ENCODE measurements at regions not wholly inside any gene's neighbourhood (a gene's known extent, or its start where the extent isn't known, plus 50 kb on each side); places are given as distances from the start of the nearest gene placed in this dataset.
"Not testable (repeated sequence)": the region's sequence is repeated elsewhere in the genome, so short reads cannot be mapped to it uniquely, and the experiment has no call there.

GRCh38 chr2:121149384-121149783 is 135.6 kb downstream of the TFCP2L1 start:
- no peak for DNase-seq
- Mint-ChIP-seq H3K27me3 (no peaks in the 10 kb centered on the region), H3K4me1 (no peaks in the 10 kb centered on the region), H3K9me3 (no peaks in the 10 kb centered on the region), H3K27ac (no peak overlapping the region), H3K36me3 (ENCODE audit: low read depth) (no peaks in the 10 kb centered on the region), H3K4me3 (no peak overlapping the region)
- ChIA-PET CTCF (no interaction called here), POLR2A (no interaction called here)

DNA sequence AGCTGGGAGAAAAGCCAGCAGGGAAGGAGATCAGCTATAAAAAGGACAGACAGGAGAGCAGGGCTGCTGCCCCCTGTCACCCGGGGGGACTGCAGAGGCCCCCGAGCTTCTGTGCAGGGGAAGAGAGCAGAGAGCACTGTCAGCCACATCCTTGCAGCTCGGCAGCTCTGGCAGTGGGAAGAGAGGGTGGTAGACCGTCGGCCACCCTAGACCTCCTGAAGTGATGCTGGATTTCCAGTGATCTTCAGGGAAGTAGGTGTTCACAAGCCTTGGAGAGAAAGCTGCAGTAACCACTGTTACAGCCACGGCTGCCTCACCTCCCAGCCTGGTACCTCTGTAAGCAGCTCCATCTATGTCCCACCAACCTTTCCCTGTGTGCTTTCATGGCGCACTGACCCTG is 134.9 kb downstream of the TFCP2L1 start:
- Mint-ChIP-seq H3K36me3 (ENCODE audit: low read depth) (no peaks in the 10 kb centered on the region), H3K9me3 (no peaks in the 10 kb centered on the region), H3K27ac (no peak overlapping the region), H3K27me3 (no peaks in the 10 kb centered on the region), H3K4me3 (no peak overlapping the region), H3K4me1 (no peaks in the 10 kb centered on the region)
- ChIA-PET POLR2A (no interaction called here), CTCF (no interaction called here)
- no peak for DNase-seq

GRCh38 chr2:121150713-121151112 is 134.3 kb downstream of the TFCP2L1 start:
- POLR2A ChIA-PET, result no interaction called here
- Mint-ChIP-seq H3K27me3 (no peaks in the 10 kb centered on the region), H3K27ac (no peak overlapping the region), H3K4me1 (no peaks in the 10 kb centered on the region), H3K36me3 (ENCODE audit: low read depth) (no peaks in the 10 kb centered on the region), H3K4me3 (no peak overlapping the region), H3K9me3 (no peaks in the 10 kb centered on the region)
- no peak for DNase-seq
- CTCF ChIA-PET, result no interaction called here

DNA sequence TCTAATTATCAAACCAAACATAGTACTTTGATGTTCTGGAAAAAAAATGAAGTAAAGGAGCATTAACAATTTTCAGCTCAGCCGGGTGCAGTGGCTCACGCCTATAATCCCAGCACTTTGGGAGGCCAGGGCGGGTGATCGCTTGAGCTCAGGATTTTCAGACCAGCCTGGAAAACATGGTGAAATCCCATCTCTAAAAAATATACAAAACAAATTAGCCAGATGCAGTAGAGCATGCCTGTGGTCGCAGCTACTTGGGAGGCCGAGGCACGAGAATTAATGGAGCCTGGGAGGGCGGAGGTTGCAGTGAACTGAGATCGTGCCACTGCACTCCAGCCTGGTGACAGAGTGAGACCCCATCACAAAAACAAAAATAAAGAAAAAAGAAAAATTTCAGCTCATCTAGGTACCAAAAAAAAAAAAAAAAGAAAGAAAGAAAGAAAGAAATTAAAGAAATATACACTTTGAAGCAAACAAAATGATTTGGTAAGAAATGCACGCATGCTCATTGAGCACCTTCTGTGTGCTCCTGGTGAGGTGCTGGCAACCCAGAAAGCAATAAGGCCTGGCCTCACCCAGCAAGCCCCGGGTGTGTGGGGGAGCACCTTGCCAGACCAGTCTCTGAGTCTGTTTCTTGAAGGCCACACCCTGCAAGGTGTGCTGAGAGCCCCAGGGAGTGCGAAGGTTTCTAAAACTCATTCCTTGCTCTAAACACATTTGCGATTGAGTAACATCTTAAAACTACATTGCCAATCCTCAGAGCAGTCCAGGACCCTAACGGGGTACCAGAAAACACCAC is 133.5 kb downstream of the TFCP2L1 start:
- CTCF ChIA-PET, result no interaction called here
- H3K27ac Mint-ChIP-seq, result no peak overlapping the region

DNA sequence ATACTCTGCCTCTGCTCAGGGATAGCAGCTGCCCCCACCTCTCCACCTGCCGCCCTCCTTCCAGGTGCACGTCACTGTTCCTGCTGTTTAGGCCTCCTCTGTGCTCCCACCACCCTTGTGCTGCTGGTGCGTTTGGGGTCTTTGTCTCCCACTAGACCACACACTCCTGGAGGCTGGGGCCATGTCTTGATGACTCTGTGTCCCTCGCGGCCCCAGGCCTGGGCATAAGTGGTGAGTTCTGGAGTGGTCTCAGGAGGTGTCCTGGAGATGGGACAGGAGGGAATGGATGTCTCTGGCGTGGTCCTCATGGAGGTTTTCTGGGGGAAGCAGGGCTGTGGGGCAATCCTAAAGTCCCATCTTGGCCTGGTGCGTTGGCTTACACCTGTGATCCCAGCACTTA is 132.1 kb downstream of the TFCP2L1 start:
- ChIA-PET CTCF (no interaction called here), POLR2A (no interaction called here)
- Mint-ChIP-seq H3K27ac (no peak overlapping the region), H3K4me1 (no peaks in the 10 kb centered on the region), H3K4me3 (no peak overlapping the region), H3K36me3 (ENCODE audit: low read depth) (no peaks in the 10 kb centered on the region), H3K9me3 (peaks cover 10% of the 10 kb centered on the region), H3K27me3 (no peaks in the 10 kb centered on the region)
- no peak for DNase-seq

More for the DNA sequence above, 133.5 kb downstream of the TFCP2L1 start:
- DNase-seq, result no peak
- no peaks in the 10 kb centered on the region for H3K27me3 Mint-ChIP-seq
- H3K9me3 Mint-ChIP-seq, result no peaks in the 10 kb centered on the region
- H3K4me3 Mint-ChIP-seq, result no peak overlapping the region
- POLR2A ChIA-PET, result no interaction called here
- H3K36me3 Mint-ChIP-seq (ENCODE audit: low read depth), result no peaks in the 10 kb centered on the region
- H3K4me1 Mint-ChIP-seq, result no peaks in the 10 kb centered on the region

DNA sequence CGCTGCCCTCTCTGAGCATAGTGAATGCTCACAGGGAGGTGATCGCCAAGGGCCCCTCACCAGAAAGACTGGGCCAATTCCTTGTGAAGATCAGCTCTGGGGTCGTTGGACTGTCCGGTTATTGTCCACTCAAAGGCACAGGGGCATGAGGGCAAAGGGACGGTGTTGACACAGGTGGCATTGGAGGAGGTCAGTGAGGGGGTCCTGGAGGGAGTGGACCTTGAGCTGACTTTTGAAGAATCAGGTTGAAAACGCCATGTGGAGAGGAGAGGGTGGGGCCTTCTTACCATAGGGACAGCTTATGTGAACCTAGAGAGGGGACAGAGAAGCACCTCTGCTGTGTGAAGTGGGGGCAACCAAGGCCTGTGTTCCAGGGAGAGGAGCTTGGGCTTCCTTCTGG is 131.5 kb downstream of the TFCP2L1 start:
- Mint-ChIP-seq H3K4me3 (no peak overlapping the region), H3K27me3 (no peaks in the 10 kb centered on the region), H3K27ac (no peak overlapping the region), H3K4me1 (no peaks in the 10 kb centered on the region), H3K36me3 (ENCODE audit: low read depth) (no peaks in the 10 kb centered on the region), H3K9me3 (peaks cover 14% of the 10 kb centered on the region)
- ChIA-PET CTCF (no interaction called here), POLR2A (no interaction called here)
- no peak for DNase-seq

DNA sequence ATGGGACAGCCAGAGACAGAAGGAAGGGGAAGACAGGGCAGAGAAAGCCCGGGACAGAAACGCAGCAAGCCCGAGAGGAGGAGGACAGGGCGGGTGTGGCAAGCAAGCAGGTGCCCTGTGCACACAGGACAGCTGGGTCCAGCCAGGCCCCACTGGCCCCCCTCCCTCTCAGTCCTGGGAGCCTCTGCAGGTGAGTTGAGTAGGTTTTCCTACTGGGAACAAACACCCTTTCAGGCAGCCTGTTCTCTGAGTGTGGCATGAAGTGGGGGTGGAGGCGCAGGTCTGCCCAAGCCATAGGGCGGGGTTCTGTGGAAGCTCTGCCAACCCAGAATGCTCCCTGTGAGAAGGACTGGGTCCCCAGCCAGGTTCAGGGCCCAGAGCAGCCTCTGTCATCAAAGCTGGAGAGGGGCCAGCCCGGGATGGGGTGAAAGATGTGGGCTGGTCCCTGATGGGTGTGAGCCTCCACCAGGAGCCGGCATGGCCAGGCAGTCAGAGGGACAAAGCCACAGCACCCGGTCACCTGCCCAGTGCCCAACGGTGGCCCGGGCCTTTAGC is 129.4 kb downstream of the TFCP2L1 start:
- H3K4me1 Mint-ChIP-seq, result no peaks in the 10 kb centered on the region
- H3K36me3 Mint-ChIP-seq (ENCODE audit: low read depth), result no peaks in the 10 kb centered on the region
- ChIA-PET POLR2A (no interaction called here), CTCF (no interaction called here)
- no peak for DNase-seq
- no peaks in the 10 kb centered on the region for H3K27me3 Mint-ChIP-seq
- H3K27ac Mint-ChIP-seq, result no peak overlapping the region
- peaks cover 18% of the 10 kb centered on the region for H3K9me3 Mint-ChIP-seq
- H3K4me3 Mint-ChIP-seq, result no peak overlapping the region

GRCh38 chr2:121157481-121157880 is 127.5 kb downstream of the TFCP2L1 start:
- H3K4me3 Mint-ChIP-seq; H3K4me1 Mint-ChIP-seq; POLR2A ChIA-PET; H3K36me3 Mint-ChIP-seq (ENCODE audit: low read depth); DNase-seq; H3K27me3 Mint-ChIP-seq; CTCF ChIA-PET; H3K27ac Mint-ChIP-seq: not testable (repeated sequence)
- H3K9me3 Mint-ChIP-seq, result peaks cover 18% of the 10 kb centered on the region

DNA sequence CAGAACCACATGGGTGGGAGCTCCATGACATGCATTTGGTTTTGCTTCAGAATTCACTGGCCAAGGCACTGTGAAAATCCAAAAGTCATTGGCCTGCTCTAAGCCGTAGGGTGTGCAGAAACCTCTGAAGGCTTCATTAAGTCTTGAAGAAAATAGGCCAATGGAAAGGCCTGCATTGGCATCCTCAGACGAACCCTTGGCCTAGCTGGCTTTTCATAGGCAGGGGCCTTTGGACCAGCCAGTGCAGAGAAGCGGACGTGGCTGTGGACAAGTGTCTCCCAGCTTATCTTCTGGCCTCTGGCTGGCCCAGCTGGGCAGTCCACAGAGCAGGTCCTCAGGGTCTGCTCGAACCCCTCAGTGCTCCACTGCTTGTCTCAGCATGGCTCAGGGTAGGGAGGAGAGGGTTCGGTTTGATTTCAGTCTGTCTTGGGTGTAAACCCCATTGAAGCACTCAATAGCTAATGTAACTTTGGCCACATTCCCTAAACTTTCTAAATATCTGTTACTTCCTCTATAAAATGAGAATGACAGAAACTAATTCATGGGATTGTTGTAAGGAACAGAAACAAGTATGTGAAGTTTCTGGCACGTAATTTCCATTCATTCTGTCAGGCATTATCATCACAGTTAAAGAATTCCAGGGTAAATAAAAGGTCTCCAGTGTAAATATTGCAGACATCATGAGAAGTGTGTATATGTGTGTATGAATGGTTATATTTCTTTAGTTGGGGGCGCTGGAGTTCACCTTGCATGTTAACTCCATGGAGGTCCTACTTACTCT is 125.5 kb downstream of the TFCP2L1 start:
- Mint-ChIP-seq H3K27me3 (no peaks in the 10 kb centered on the region), H3K27ac (no peak overlapping the region), H3K9me3 (peaks cover 26% of the 10 kb centered on the region), H3K4me1 (no peaks in the 10 kb centered on the region), H3K4me3 (no peak overlapping the region), H3K36me3 (ENCODE audit: low read depth) (no peaks in the 10 kb centered on the region)
- ChIA-PET POLR2A (no interaction called here), CTCF (no interaction called here)
- no peak for DNase-seq

DNA sequence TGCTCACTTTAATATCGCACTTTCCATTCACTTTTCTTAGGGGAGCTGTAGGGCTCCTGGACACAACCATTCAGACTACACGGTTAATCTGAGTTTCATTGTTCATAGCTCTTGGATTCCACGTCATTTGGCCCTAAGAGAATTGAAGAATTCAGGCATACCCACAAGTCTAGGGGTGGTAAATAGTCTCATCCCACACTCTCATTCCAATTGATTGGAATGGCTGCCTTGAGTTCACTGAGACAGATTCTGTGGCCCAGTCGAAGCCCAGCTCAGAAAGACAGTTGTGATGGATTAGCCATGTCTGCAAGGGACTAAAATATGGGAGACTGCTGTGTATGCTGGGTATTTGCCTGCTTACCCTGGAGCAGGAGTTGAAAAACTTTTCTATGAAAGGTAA is 124.6 kb downstream of the TFCP2L1 start:
- ChIA-PET POLR2A (no interaction called here), CTCF (no interaction called here)

DNA sequence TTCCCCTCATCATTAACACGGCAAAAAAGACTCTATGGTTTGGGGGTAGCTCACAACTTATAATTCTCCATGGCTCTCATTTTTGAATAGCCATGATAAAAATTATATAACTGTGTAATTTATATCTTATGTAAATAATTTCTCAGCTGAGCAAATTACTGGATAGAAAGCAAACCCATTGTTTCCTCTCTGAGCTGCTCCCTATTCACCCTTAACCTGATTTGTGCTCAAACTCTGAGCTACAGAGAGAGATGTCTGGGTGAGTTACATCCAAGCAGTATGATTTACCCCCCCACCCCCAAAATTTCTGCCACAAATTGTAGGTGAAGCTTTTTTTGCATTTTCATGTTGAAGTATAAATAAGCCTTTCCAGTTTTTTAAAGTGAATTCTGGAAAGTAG is 123.7 kb downstream of the TFCP2L1 start:
- Mint-ChIP-seq H3K9me3 (peaks cover 26% of the 10 kb centered on the region), H3K4me3 (no peak overlapping the region), H3K27me3 (no peaks in the 10 kb centered on the region), H3K36me3 (ENCODE audit: low read depth) (no peaks in the 10 kb centered on the region), H3K4me1 (no peaks in the 10 kb centered on the region), H3K27ac (no peak overlapping the region)
- CTCF ChIA-PET, result no interaction called here
- DNase-seq, result no peak
- POLR2A ChIA-PET, result no interaction called here

More for the DNA sequence above, 124.6 kb downstream of the TFCP2L1 start:
- H3K4me1 Mint-ChIP-seq, result no peaks in the 10 kb centered on the region
- no peaks in the 10 kb centered on the region for H3K36me3 Mint-ChIP-seq (ENCODE audit: low read depth)
- DNase-seq, result no peak
- H3K27me3 Mint-ChIP-seq, result no peaks in the 10 kb centered on the region
- H3K4me3 Mint-ChIP-seq, result no peak overlapping the region
- H3K27ac Mint-ChIP-seq, result no peak overlapping the region
- peaks cover 26% of the 10 kb centered on the region for H3K9me3 Mint-ChIP-seq

GRCh38 chr2:121162893-121163292 is 122.1 kb downstream of the TFCP2L1 start:
- ChIA-PET POLR2A (no interaction called here), CTCF (no interaction called here)
- Mint-ChIP-seq H3K27ac (no peak overlapping the region), H3K4me3 (no peak overlapping the region), H3K36me3 (ENCODE audit: low read depth) (no peaks in the 10 kb centered on the region), H3K27me3 (no peaks in the 10 kb centered on the region), H3K9me3 (peaks cover 15% of the 10 kb centered on the region), H3K4me1 (no peaks in the 10 kb centered on the region)
- no peak for DNase-seq

GRCh38 chr2:121164042-121164441 is 121.0 kb downstream of the TFCP2L1 start:
- H3K9me3 Mint-ChIP-seq, result peaks cover 7% of the 10 kb centered on the region
- H3K4me3 Mint-ChIP-seq, result no peak overlapping the region
- POLR2A ChIA-PET, result no interaction called here
- H3K36me3 Mint-ChIP-seq (ENCODE audit: low read depth), result no peaks in the 10 kb centered on the region
- DNase-seq, result no peak
- CTCF ChIA-PET, result no interaction called here
- H3K27me3 Mint-ChIP-seq, result no peaks in the 10 kb centered on the region
- H3K27ac Mint-ChIP-seq, result no peak overlapping the region
- no peaks in the 10 kb centered on the region for H3K4me1 Mint-ChIP-seq

- H3K4me1 Mint-ChIP-seq, result no peaks in the 10 kb centered on the region
These were observed 119.9 kb downstream of the TFCP2L1 start for GRCh38 chr2:121165038-121165542.

More at GRCh38 chr2:121165038-121165542, 119.9 kb downstream of the TFCP2L1 start:
- no peak overlapping the region for H3K4me3 Mint-ChIP-seq
- DNase-seq, result no peak
- no peaks in the 10 kb centered on the region for H3K27me3 Mint-ChIP-seq
- ChIA-PET POLR2A (no interaction called here), CTCF (no interaction called here)
- H3K27ac Mint-ChIP-seq, result no peak overlapping the region
- H3K9me3 Mint-ChIP-seq, result peaks cover 7% of the 10 kb centered on the region
- H3K36me3 Mint-ChIP-seq (ENCODE audit: low read depth), result no peaks in the 10 kb centered on the region
